Ammon's horn (tissue), 1 donor: ENCODE measurements at regions not wholly inside any gene's neighbourhood (a gene's known extent, or its start where the extent isn't known, plus 50 kb on each side); places are given as distances from the start of the nearest gene placed in this dataset.
"Not testable (repeated sequence)": the region's sequence is repeated elsewhere in the genome, so short reads cannot be mapped to it uniquely, and the experiment has no call there.

Experiments used
- DNase-seq: peaks from one replicate; pipeline ENCODE4 v3.0.0-alpha.2; 2016; ENCODE audit warnings: low spot score

DNA sequence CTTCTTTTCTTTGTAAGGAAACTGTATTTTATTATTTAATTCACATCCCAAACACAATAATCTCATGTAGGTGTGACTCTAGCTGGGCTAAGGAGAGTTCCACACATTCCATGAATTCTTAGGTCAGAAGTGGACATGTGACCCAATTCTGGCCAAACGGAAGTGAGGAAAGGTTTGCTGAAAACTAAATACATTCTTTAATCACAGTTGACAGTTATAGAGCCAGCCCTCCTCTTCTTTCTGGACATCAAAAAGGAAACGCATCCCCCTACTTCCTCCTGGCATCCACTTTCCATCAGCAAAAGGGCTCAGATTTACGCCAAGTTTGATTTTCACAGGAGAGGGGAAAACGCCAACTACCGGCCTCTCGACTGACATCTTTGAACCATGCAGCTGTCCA is 774.4 kb upstream of the POM121L12 start:
- no peak for DNase-seq

GRCh38 chr7:52260046-52260665 is 775.3 kb upstream of the POM121L12 start:
- DNase-seq, result peak; percentile 14

DNA sequence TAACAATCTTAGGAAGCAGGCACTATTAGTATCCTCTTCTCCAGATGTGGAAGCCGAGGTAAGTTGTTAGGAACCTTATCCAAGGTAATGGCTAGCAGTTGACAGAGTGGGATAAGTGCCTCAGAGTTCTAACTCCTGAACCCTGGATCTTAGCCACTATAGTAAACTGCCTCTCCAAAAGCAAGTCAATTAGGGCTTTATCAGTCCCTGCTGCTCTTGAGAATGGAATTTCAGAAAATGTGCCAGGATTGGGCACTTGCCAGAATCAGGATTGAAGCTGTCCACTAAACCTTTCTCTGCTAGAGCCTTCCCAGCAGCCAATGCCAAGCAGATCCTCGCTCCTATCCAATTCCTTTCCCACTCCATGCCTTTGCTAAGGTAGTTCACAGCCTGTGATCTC is 777.5 kb upstream of the POM121L12 start:
- DNase-seq, result no peak

DNA sequence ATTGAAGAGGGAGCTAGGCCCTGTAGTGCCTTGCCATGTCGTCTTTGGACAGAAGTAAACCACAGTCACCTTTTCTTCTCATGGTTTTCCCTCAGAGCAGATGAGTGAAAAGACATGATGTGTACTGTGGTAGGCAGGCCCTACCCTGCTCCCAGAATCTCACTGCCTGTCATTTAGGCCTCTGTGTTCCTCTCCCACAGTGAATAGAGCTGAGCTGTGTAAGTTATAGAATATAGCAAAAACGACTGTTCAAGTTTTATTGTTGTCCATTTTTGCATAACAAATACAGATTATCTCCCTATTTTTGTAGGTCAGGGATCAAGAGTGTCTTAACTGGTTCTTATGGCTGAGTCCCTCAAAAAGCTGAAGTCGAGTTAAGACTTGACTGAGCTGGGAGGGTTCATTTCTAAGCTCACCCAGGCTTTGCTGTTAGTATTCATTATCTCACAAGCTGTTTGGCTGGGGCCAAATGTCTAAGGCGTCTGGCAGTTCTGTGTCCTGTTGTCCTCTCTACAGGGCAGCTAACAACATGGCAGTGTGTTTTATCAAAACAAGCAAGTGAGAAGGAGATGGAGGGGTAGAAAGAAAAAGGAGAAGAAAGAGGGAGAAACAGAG is 780.9 kb upstream of the POM121L12 start:
- no peak for DNase-seq

GRCh38 chr7:52253953-52254352 is 781.5 kb upstream of the POM121L12 start:
- DNase-seq, result no peak

- no peak for DNase-seq
These were observed 785.7 kb upstream of the POM121L12 start for GRCh38 chr7:52249741-52250140.

DNA sequence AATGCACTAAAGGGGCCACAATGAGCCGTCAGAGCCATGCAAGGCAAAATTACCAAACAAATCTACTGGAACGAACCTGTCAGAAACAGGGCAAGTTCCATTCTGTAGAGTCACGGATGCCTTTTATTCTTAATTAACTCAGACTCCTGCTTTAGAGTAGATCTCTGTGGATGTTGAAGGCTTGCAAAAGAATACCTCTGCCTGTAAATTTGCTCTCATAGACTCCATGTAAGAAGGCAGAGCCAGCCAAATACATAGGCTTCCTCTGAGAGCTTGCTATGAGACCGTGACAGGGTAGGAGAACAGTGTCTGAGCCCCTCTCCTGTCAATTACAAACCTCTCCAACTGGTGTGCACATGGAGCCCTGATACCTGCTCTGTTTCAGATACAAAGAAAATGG is 787.9 kb upstream of the POM121L12 start:
- DNase-seq, result no peak

DNA sequence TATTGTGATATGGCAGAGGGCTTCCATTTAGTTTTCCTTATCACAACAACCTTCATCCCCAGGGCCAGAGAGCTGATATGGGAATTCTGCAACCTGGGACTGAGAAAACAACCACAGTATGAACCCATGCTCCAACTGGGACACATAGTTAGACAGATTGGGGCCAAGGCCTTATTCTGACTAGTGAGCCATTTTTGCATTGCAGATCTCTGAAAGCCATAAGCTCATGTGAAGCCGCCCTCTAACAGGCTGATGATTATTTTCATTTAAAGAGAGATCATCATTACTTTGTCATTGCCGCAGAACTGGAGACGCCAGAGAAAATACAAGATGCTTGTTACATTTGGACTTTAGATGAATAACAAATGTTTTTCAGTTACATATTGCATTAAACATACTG is 791.7 kb upstream of the POM121L12 start:
- no peak for DNase-seq

DNA sequence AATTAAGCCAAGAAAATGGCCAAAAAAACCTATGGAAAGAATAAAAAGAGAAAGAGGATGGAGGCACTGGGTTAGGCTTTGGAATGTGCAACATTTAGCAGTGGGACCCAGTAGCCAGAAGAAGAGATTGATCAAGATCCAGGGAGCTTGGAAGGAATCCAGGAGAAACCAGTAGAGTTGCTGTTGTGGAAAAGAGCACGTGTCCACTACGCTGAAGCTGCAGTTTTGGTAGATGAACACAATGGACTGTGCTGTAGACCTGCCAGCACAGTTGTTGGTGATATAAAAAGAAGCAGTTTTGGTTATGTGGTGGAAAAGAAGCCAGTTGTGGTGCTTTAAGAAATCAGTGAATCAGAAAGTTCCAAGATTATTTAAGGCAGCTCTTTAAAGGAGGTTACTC is 802.2 kb upstream of the POM121L12 start:
- DNase-seq, result no peak

DNA sequence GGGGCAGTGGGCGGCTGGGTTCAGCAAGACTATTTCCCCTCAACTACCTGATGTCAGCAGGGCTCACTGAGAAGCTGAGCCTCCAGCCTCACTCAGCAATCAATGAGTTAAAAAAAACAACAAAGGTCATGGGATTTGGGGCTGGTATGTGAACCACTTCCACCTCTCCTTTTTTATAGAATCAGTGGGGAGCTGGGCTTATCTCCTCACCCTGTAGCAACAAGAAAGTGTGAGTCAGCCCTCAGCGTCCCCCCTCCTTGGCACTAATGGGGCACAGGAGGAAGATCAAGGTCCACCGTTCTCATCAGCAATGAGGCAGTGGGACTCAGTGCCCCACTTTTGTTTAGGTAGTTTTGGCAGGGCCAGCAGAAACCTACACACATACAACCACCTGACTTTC is 823.5 kb upstream of the POM121L12 start:
- no peak for DNase-seq

DNA sequence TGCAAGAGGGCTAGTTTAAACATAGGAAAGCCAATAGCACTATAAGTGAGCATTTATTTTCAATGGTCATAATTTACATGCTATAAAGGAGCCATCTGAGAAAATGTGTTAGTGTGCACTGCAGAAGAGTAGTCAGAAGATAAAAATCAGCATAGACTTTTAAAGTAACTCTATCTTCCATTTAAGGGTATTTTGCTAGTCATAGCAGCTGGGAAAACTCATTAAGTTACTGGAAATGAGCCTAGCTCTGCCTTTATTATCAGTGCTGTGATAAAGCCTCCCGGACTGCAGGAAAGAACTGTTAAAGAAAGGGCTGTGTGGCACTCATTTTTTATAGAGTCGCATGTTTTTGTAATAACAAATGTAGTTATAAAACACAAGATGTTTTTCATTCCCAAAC is 825.8 kb upstream of the POM121L12 start:
- DNase-seq, result no peak

DNA sequence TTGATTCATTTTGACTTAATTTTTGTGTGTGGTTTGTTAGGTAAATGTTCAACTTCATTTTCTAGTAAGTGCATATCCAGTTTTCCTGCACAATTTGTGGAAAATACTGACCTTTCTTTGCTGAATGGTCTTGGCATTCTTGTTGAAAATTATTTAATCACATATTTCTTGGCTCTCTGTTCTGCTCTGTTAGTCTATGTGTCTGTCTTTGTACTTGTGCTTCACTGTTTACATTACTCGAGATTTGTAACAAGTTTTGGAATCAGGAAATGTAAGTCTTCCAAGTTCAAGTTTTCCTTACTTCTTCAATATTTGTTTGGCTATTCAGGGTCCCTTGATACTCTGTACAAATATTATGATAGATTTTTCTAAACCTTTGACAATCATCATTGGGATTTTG is 838.2 kb upstream of the POM121L12 start:
- DNase-seq, result no peak

DNA sequence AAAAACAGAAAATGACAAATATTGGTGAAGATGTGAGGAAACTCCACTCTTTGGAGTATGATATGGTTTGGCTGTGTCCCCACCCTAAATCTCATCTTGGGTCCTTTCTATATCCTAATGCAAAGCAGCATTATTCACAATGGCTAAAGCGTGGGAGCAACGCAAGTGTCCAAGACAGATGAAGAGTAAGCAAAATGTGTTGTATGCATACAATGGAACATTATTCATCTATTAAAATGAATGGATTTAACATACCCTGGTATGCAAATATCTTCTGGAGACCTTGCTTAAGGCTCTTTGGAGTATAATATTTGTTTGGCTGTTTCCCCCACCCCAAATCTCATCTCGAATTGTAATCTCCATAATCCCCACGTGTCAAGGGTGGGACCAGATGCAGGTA is 839.8 kb upstream of the POM121L12 start:
- no peak for DNase-seq

DNA sequence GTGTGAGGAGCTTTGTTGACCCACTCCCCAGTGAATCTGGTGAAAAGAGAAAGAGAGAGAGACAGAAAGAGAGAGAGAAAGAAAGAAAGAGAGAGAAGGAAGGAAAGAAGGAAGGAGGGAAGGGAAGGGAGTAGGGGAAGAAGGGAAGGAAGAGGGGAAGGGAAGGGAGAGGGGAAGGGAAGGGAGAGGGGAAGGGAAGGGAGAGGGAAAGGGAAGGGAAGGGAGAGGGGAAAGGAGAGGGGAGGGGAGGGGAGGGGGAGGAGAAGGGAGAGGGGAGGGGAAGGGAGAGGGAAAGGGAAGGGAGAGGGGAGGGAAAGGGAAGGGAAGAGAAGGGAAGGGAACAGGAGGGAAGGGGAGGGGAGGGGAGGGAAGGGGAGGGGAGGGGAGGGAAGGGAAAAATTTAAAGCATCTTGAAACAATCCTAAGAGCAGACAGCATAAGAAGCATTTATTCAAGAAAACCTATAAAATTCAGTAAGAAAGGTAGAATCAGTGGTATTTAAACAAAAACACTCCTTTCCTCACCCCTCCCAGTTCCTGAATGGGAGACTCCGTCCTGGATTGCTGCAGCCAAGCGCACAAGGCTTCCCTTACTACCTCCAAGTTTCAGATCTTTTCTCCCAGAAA is 846.2 kb upstream of the POM121L12 start:
- DNase-seq, result no peak

DNA sequence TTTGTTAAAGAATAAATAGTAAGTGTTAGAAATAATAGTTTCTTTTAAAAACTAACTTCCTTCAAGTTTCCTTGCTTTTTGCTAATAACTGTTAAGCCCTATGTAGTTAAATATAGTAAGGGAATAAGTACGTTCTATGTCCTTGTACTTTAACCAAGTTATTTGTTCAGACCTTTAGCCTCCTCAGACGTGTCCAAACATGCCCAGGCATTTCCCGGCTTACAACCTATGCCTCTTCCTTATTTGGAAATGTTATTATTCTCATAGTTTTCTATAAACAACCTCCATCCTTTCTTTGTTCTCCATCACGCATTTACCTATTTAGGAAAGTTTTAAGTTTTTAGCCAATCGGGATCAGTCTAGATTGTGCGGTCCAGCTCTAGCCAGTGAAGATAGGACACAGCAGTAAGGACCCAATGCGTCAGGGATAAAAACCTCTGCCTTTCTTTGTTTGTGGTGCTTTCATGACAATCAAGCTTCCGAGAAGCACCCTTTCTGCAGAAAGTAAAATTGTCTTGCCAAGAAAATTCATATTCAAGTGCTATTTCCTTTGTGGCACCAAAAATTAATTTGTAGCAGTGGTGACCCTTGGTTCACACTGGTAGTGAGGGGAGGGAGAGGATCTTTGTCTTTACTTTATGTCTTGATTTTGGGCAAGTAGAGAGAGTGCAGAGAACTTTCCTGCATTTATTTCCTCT is 851.3 kb upstream of the POM121L12 start:
- no peak for DNase-seq

DNA sequence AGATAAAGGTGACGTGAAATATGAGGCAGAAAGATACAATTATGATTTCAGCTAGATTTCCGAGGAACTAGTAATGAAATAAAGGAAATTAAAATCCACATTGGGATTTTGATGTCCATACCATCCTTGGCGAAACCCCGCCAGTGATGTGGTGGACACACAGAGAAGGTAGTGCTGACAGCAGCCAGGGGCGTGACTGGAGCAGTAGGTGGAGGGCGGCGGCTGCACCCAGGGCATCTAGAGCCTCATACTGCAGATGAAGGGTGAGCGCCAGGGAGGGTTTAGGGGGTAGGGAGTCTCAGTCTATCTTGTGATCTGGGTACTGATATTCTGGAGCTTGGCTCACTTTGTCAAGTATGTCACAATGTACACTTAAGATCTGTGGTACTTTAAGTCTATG is 855.5 kb upstream of the POM121L12 start:
- DNase-seq, result no peak

DNA sequence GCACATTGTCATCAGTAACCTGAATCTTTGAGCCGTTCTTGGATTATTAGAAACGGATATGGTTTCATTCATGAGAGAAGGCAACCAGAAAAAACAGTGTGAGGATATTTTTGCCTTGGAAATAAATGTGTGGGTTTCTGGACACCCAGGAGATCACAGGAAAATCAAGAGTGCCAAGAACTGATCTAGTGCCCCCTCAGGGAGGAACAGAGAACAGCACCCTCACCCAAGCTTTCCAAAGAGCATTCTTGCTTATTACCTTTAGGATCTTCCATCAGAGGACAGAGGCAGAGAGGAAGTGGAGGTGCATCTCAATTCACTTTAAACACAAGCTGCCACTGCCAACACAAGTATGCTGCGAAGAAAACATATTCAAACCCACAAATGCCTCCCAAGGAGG is 851.5 kb upstream of the COBL start:
- DNase-seq, result no peak

DNA sequence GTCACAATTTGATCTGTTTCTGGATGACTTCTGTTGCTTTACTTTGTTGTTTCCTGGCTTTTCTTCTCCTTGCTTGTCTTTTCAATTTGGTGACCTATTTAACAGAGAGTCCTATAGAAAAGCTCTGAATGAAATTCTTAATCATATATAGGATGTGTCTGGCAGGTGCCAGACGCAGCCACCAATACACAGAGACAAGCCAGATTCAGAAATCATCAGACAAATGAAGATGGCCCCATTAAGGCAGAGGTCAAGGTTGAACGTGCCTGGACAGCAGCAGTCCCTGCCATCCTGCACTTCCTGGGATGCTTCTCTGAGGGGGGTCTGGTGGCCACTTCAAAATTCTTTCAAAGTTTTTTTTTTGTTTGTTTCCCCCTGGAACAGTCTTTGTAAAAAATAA is 846.7 kb upstream of the COBL start:
- no peak for DNase-seq

DNA sequence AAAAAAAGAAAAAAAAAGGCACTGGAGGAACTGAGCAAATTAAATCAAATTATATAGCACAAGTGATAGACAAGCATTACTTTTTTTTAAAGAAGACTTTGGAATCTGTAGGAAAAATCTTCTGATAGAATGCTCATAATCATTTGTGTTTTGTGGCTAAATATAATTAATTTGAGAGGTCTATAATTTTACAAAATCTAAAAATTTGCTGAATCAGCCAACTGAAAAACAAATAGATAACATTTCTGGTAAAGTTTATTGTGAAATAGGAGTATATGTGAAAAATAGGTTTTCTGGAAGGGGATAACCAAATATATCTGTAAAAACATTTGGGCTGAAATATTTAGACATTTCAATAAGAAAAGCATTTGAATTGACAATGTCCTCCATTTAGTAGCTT is 844.9 kb upstream of the COBL start:
- no peak for DNase-seq

- not testable (repeated sequence) for DNase-seq
These were observed 842.8 kb upstream of the COBL start for GRCh38 chr7:52159421-52159820.

GRCh38 chr7:52154382-52154781 is 837.8 kb upstream of the COBL start:
- DNase-seq, result no peak

- DNase-seq, result no peak
These were observed 835.0 kb upstream of the COBL start for GRCh38 chr7:52151559-52151958.

DNA sequence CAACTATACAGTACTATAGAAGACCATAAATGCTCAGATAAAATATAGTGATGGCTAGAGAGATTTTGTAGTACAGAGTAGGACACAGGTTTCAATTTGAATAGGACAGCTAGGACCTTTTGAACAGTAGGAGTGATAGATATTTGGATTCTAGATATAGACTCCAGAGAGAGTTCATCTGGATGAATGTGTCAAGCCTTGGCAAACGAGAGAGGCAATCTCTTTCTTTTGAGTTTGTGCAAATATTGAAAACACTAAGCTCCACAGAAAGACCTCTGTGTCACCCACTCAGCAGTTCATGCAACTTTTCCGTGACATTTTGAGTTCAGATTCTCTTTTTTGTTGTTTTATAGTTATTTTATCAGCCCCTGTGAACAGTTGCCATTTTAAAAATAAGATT is 834.3 kb upstream of the COBL start:
- DNase-seq, result no peak
